ENCODE measurements at regions not wholly inside any gene's neighbourhood (a gene's known extent, or its start where the extent isn't known, plus 50 kb on each side); places are given as distances from the start of the nearest gene placed in this dataset.

GRCh38 chr12:28693565-28694219, 455.4 kb upstream of the FAR2 start:
- Histone ChIP-seq H3K9me3 (no peaks in the 10 kb centered on the region), H3K4me1 (no peaks in the 10 kb centered on the region), H3K4me3 (no peak overlapping the region), H3K27ac (no peak overlapping the region), H3K36me3 (no peaks in the 10 kb centered on the region), H3K27me3 (replicated peaks in 1 of 7) (no peaks in the 10 kb centered on the region)
- 74 to 83% (median 79%) methylated on average over 5 of the region's 5 CpGs for WGBS, 5 donors
- TF ChIP-seq POLR2A (IDR thresholded peaks at IDR 0.05), result no peak
- TF ChIP-seq CTCF (IDR thresholded peaks at IDR 0.05 in 8 of 11, conservative IDR thresholded peaks at IDR 0.05 in 3 of 11), result no peak
- DNase-seq, result no peak
- intact Hi-C loops (cut with DNase I; ENCODE audit: low total_unique reads), result no loop called here

GRCh38 chr12:28698553-28698952, 450.5 kb upstream of the FAR2 start:
- Histone ChIP-seq H3K9me3 (peaks cover 0 to 22% (median 8%) of the 10 kb centered on the region in 8 donors), H3K27me3 (replicated peaks in 1 of 7) (no peaks in the 10 kb centered on the region), H3K4me3 (no peak overlapping the region), H3K4me1 (no peaks in the 10 kb centered on the region), H3K27ac (peak overlapping the region in 1 of 8 donors; percentile 64), H3K36me3 (no peaks in the 10 kb centered on the region)
- no peak for DNase-seq
- intact Hi-C loops (cut with DNase I; ENCODE audit: low total_unique reads), result no loop called here
- TF ChIP-seq CTCF (IDR thresholded peaks at IDR 0.05 in 8 of 11, conservative IDR thresholded peaks at IDR 0.05 in 3 of 11), result no peak
- WGBS, 5 donors, result 37 to 80% (median 59%) methylated on average over 2 of the region's 2 CpGs

- Histone ChIP-seq H3K27me3 (replicated peaks in 1 of 7) (no peaks in the 10 kb centered on the region), H3K4me1 (no peaks in the 10 kb centered on the region), H3K9me3 (peaks cover 0 to 26% (median 12%) of the 10 kb centered on the region in 8 donors), H3K36me3 (no peaks in the 10 kb centered on the region), H3K27ac (peak overlapping the region in 1 of 8 donors; percentile 64), H3K4me3 (no peak overlapping the region)
- DNase-seq, result no peak
- TF ChIP-seq POLR2A (IDR thresholded peaks at IDR 0.05) (no peak), CTCF (IDR thresholded peaks at IDR 0.05 in 8 of 11, conservative IDR thresholded peaks at IDR 0.05 in 3 of 11) (no peak), POLR2AphosphoS5 (IDR thresholded peaks at IDR 0.05) (no peak)
- intact Hi-C loops (cut with DNase I; ENCODE audit: low total_unique reads), result no loop called here
These were observed 450.0 kb upstream of the FAR2 start for GRCh38 chr12:28699029-28699428.

GRCh38 chr12:28700161-28700560, 448.9 kb upstream of the FAR2 start:
- Histone ChIP-seq H3K4me3 (no peak overlapping the region), H3K36me3 (no peaks in the 10 kb centered on the region), H3K27me3 (replicated peaks in 1 of 7) (no peaks in the 10 kb centered on the region), H3K9me3 (peaks cover 0 to 29% (median 12%) of the 10 kb centered on the region in 8 donors), H3K4me1 (no peaks in the 10 kb centered on the region), H3K27ac (peak overlapping the region in 1 of 8 donors; percentile 64)
- no peak for DNase-seq
- no peak for TF ChIP-seq POLR2A (IDR thresholded peaks at IDR 0.05)
- no peak for TF ChIP-seq POLR2AphosphoS5 (IDR thresholded peaks at IDR 0.05)
- TF ChIP-seq CTCF (IDR thresholded peaks at IDR 0.05 in 8 of 11, conservative IDR thresholded peaks at IDR 0.05 in 3 of 11), result no peak
- WGBS, 5 donors, result 68 to 79% (median 77%) methylated on average over 3 of the region's 3 CpGs
- intact Hi-C loops (cut with DNase I; ENCODE audit: low total_unique reads), result no loop called here

All from spleen (tissue), 11 donors.